Liver (tissue), 7 donors: ENCODE measurements at regions not wholly inside any gene's neighbourhood (a gene's known extent, or its start where the extent isn't known, plus 50 kb on each side); places are given as distances from the start of the nearest gene placed in this dataset.

ENCODE experiments used
- DNase-seq: peaks from one replicate; pipeline ENCODE4 v3.0.0-alpha.2; 2017; ENCODE audit warnings: low spot score
- H3K27ac ChIP-seq, 2 donors: one replicate each; pipeline ENCODE4 v1.7.0; 2013; ENCODE audit warnings: inconsistent platforms in 2 of 2, low read length in 2 of 2, control low read depth in 1 of 2, low read depth in 1 of 2, mild to moderate bottlenecking in 1 of 2
- H3K27me3 ChIP-seq, 4 donors: one replicate each; pipeline versions ENCODE4 v1.6.1 to v1.7.0; 2013; ENCODE audit warnings: low read length in 3 of 4, inconsistent platforms in 1 of 4, mild to moderate bottlenecking in 1 of 4, moderate library complexity in 1 of 4; ENCODE audit not compliant: control insufficient read depth in 4 of 4, insufficient read depth in 4 of 4
- H3K36me3 ChIP-seq, 4 donors: one replicate each; pipeline versions ENCODE4 v1.6.1 to v1.7.0; 2013; ENCODE audit warnings: low read length in 3 of 4, mild to moderate bottlenecking in 3 of 4, low read depth in 1 of 4, moderate library complexity in 1 of 4; ENCODE audit not compliant: control insufficient read depth in 4 of 4, insufficient read depth in 3 of 4
- H3K4me1 ChIP-seq, 4 donors: one replicate each; pipeline versions ENCODE4 v1.6.1 to v1.7.0; 2013; ENCODE audit warnings: low read length in 3 of 4, mild to moderate bottlenecking in 3 of 4, moderate library complexity in 1 of 4; ENCODE audit not compliant: control insufficient read depth in 4 of 4, insufficient read depth in 4 of 4
- H3K4me3 ChIP-seq, 3 donors: one replicate each; pipeline versions ENCODE4 v1.6.1 to v1.7.0; 2013; ENCODE audit warnings: low read length in 3 of 3, control low read depth in 1 of 3, low read depth in 1 of 3, mild to moderate bottlenecking in 1 of 3
- H3K9ac ChIP-seq, 2 donors: one replicate each; pipeline ENCODE4 v1.7.0; 2013; ENCODE audit warnings: low read length in 2 of 2, mild to moderate bottlenecking in 2 of 2, moderate library complexity in 2 of 2, control low read depth in 1 of 2, low read depth in 1 of 2
- H3K9me3 ChIP-seq, 4 donors: one replicate each; pipeline versions ENCODE4 v1.6.1 to v1.7.0; 2013; ENCODE audit warnings: low read length in 3 of 4; ENCODE audit not compliant: control insufficient read depth in 4 of 4
- ATF3 ChIP-seq: IDR thresholded peaks from 2 replicates; pipeline ENCODE4 v1.6.1; 2016; ENCODE audit warnings: antibody characterized with exemption
- EGR1 ChIP-seq, 2 donors: IDR thresholded peaks; 2 replicates each; pipeline ENCODE4 v1.6.1; 2016 to 2018; ENCODE audit warnings: antibody characterized with exemption in 2 of 2, low read depth in 2 of 2
- FOXA1 ChIP-seq: IDR thresholded peaks from 2 replicates; pipeline ENCODE4 v1.6.1; 2016; ENCODE audit warnings: antibody characterized with exemption
- FOXA2 ChIP-seq: IDR thresholded peaks from 2 replicates; pipeline ENCODE4 v1.6.1; 2016; ENCODE audit warnings: antibody characterized with exemption
- GABPA ChIP-seq, 2 donors: IDR thresholded peaks in 1 of 2; conservative IDR thresholded peaks in 1 of 2; 2 replicates each; pipeline ENCODE4 v1.6.1; 2016; ENCODE audit warnings: antibody characterized with exemption in 2 of 2, mild to moderate bottlenecking in 1 of 2, moderate library complexity in 1 of 2
- HNF4A ChIP-seq, 2 donors: conservative IDR thresholded peaks; 2 replicates each; pipeline ENCODE4 v1.6.1; 2016; ENCODE audit warnings: antibody characterized with exemption in 2 of 2, mild to moderate bottlenecking in 2 of 2
- HNF4G ChIP-seq: IDR thresholded peaks from 2 replicates; pipeline ENCODE4 v1.6.1; 2016; ENCODE audit warnings: antibody characterized with exemption
- JUND ChIP-seq, 2 donors: IDR thresholded peaks; 2 replicates each; pipeline ENCODE4 v1.6.1; 2016; ENCODE audit warnings: antibody characterized with exemption in 2 of 2
- MAX ChIP-seq: IDR thresholded peaks from 2 replicates; pipeline ENCODE4 v1.6.1; 2016; ENCODE audit warnings: antibody characterized with exemption
- NR2F2 ChIP-seq: IDR thresholded peaks from 2 replicates; pipeline ENCODE4 v1.6.1; 2016; ENCODE audit warnings: antibody characterized with exemption
- RAD21 ChIP-seq, 2 donors: IDR thresholded peaks; 2 replicates each; pipeline ENCODE4 v1.6.1; 2016; ENCODE audit warnings: antibody characterized with exemption in 2 of 2, mild to moderate bottlenecking in 2 of 2
- RXRA ChIP-seq, 2 donors: IDR thresholded peaks; 2 replicates each; pipeline ENCODE4 v1.6.1; 2017 to 2018; ENCODE audit warnings: antibody characterized with exemption in 2 of 2, mild to moderate bottlenecking in 1 of 2
- SP1 ChIP-seq: IDR thresholded peaks from 2 replicates; pipeline ENCODE4 v1.6.1; 2018; ENCODE audit warnings: antibody characterized with exemption, mild to moderate bottlenecking
- TAF1 ChIP-seq: conservative IDR thresholded peaks from 2 replicates; pipeline ENCODE4 v1.6.1; 2016; ENCODE audit warnings: antibody characterized with exemption, mild to moderate bottlenecking
- ZBTB33 ChIP-seq: IDR thresholded peaks from 2 replicates; pipeline ENCODE4 v1.6.1; 2016; ENCODE audit warnings: antibody characterized with exemption
- WGBS: extraction: QIAGEN DNeasy Blood & Tissue Kit; methylation state at CpG from one replicate; pipeline ENCODE4 v1.1.7; 2013; 5-methylcytosine and 5-hydroxymethylcytosine counted together
- donor health status: healthy.
- donor health status: healthy.
- donor health status: healthy.
- donor health status: healthy.

- WGBS = 94% methylated on average over 3 of the region's 3 CpGs
- H3K27ac ChIP-seq = no peak overlapping the region
- no peak for DNase-seq
- no peaks in the 10 kb centered on the region for H3K9me3 ChIP-seq
- TF ChIP-seq MAX (no peak), NR2F2 (no peak), RXRA (IDR thresholded peaks at IDR 0.05) (no peak), GABPA (IDR thresholded peaks at IDR 0.05 in 1 of 2, conservative IDR thresholded peaks at IDR 0.05 in 1 of 2) (no peak), FOXA1 (no peak), ZBTB33 (no peak), FOXA2 (no peak), HNF4G (no peak), ATF3 (no peak), TAF1 (no peak)
- H3K4me3 ChIP-seq = no peak overlapping the region
- no peaks in the 10 kb centered on the region for H3K36me3 ChIP-seq
- H3K4me1 ChIP-seq = peaks cover 0 to 5% (median 0%) of the 10 kb centered on the region in 4 donors
- H3K9ac ChIP-seq = no peak overlapping the region
- H3K27me3 ChIP-seq = no peaks in the 10 kb centered on the region
These were observed 468.2 kb upstream of the TNP1 start for GRCh38 chr2:217327953-217328621.

GRCh38 chr2:217326238-217327022, 466.6 kb upstream of the TNP1 start:
- Histone ChIP-seq H3K36me3 (no peaks in the 10 kb centered on the region), H3K9me3 (no peaks in the 10 kb centered on the region), H3K27ac (no peak overlapping the region), H3K27me3 (no peaks in the 10 kb centered on the region), H3K4me1 (peaks cover 0 to 2% (median 0%) of the 10 kb centered on the region in 4 donors), H3K9ac (no peak overlapping the region), H3K4me3 (no peak overlapping the region)
- TF ChIP-seq ZBTB33 = no peak
- no peak for DNase-seq
- whole genome bisulfite sequencing = 75% methylated on average over 1 of the region's 1 CpG

- Histone ChIP-seq H3K27me3 (no peaks in the 10 kb centered on the region), H3K4me3 (no peak overlapping the region), H3K36me3 (no peaks in the 10 kb centered on the region), H3K9ac (no peak overlapping the region), H3K9me3 (no peaks in the 10 kb centered on the region), H3K4me1 (no peaks in the 10 kb centered on the region), H3K27ac (no peak overlapping the region)
- WGBS = 81% methylated on average over 2 of the region's 2 CpGs
- no peak for DNase-seq
- TF ChIP-seq FOXA2 = no peak
- no peak for TF ChIP-seq EGR1 (IDR thresholded peaks at IDR 0.05; ENCODE audit: low read depth in 2 of 2)
- TF ChIP-seq JUND (IDR thresholded peaks at IDR 0.05) = no peak
- no peak for TF ChIP-seq ATF3
- no peak for TF ChIP-seq ZBTB33
- no peak for TF ChIP-seq SP1
- no peak for TF ChIP-seq RXRA (IDR thresholded peaks at IDR 0.05)
- no peak for TF ChIP-seq MAX
- no peak for TF ChIP-seq HNF4G
- TF ChIP-seq TAF1 = no peak
- no peak for TF ChIP-seq HNF4A (conservative IDR thresholded peaks at IDR 0.05)
- TF ChIP-seq RAD21 (IDR thresholded peaks at IDR 0.05) = no peak
- no peak for TF ChIP-seq FOXA1
- TF ChIP-seq GABPA (IDR thresholded peaks at IDR 0.05 in 1 of 2, conservative IDR thresholded peaks at IDR 0.05 in 1 of 2) = no peak
These were observed 466.0 kb upstream of the TNP1 start for GRCh38 chr2:217325816-217326215.
